ENCODE measurements at regions not wholly inside any gene's neighbourhood (a gene's known extent, or its start where the extent isn't known, plus 50 kb on each side); places are given as distances from the start of the nearest gene placed in this dataset.

GRCh38 chr2:240300840-240301239, 134.6 kb upstream of the GPC1 start:
- DNase-seq = no peak

- DNase-seq = no peak
Measured at GRCh38 chr2:240301256-240301795, 134.1 kb upstream of the GPC1 start.

- DNase-seq = no peak
Measured at GRCh38 chr2:240302041-240302440, 133.4 kb upstream of the GPC1 start.

- DNase-seq = no peak
Measured at GRCh38 chr2:240302933-240303595, 132.4 kb upstream of the GPC1 start.

GRCh38 chr2:240303896-240304745, 131.3 kb upstream of the GPC1 start:
- no peak for DNase-seq

GRCh38 chr2:240304746-240305161, 130.7 kb upstream of the GPC1 start:
- no peak for DNase-seq

- DNase-seq = no peak
Measured at GRCh38 chr2:240305369-240305962, 130.0 kb upstream of the GPC1 start.

GRCh38 chr2:240306185-240306584, 129.3 kb upstream of the GPC1 start:
- DNase-seq = no peak

- DNase-seq = no peak
Measured at GRCh38 chr2:240308111-240308651, 127.3 kb upstream of the GPC1 start.

GRCh38 chr2:240309214-240309613, 126.2 kb upstream of the GPC1 start:
- no peak for DNase-seq

- no peak for DNase-seq
Measured at GRCh38 chr2:240310201-240310600, 125.3 kb upstream of the GPC1 start.

- DNase-seq = no peak
Measured at GRCh38 chr2:240310645-240311044, 124.8 kb upstream of the GPC1 start.

- DNase-seq = no peak
Measured at GRCh38 chr2:240311821-240312220, 123.6 kb upstream of the GPC1 start.

- no peak for DNase-seq
Measured at GRCh38 chr2:240319221-240319854, 116.1 kb upstream of the GPC1 start.

GRCh38 chr2:240319855-240320203, 115.6 kb upstream of the GPC1 start:
- no peak for DNase-seq

- no peak for DNase-seq
Measured at GRCh38 chr2:240320204-240320993, 115.1 kb upstream of the GPC1 start.

- DNase-seq = no peak
Measured at GRCh38 chr2:240322231-240322955, 113.1 kb upstream of the GPC1 start.

- no peak for DNase-seq
Measured at GRCh38 chr2:240322991-240323390, 112.5 kb upstream of the GPC1 start.

GRCh38 chr2:240323601-240324291, 111.7 kb upstream of the GPC1 start:
- DNase-seq = no peak

GRCh38 chr2:240324312-240325015, 111.0 kb upstream of the GPC1 start:
- DNase-seq = no peak

All from NCI-H1092 (cell line).